Neural progenitor cell (in vitro differentiated cells): ENCODE measurements at regions not wholly inside any gene's neighbourhood (a gene's known extent, or its start where the extent isn't known, plus 50 kb on each side); places are given as distances from the start of the nearest gene placed in this dataset.
A peak's percentile ranks its signal among the peaks of the same experiment; 100 is the strongest.

ENCODE experiments used
- DNase-seq: peaks from one replicate; pipeline ENCODE4 v3.0.0-alpha.2; 2016; ENCODE audit warnings: low spot score
- H2AFZ ChIP-seq: fragments of 200-600 bp; sonication (generic); replicated peaks from 2 replicates; pipeline ENCODE4 v1.6.1; 2016; ENCODE audit warnings: antibody characterized with exemption
- H3F3A ChIP-seq: fragments of 200-600 bp; sonication (generic); 2 replicates; pipeline ENCODE4 v1.6.1; 2016; ENCODE audit warnings: antibody characterized with exemption, low read depth
- H3K27ac ChIP-seq: fragments of 200-600 bp; sonication (generic); 2 replicates; pipeline ENCODE4 v1.5.1; 2016; ENCODE audit warnings: mild to moderate bottlenecking
- H3K27me3 ChIP-seq: fragments of 200-600 bp; sonication (generic); 2 replicates; pipeline ENCODE4 v1.6.1; 2016; ENCODE audit warnings: mild to moderate bottlenecking, moderate library complexity
- H3K36me3 ChIP-seq: fragments of 200-600 bp; sonication (generic); 2 replicates; pipeline ENCODE4 v1.5.1; 2016
- H3K4me1 ChIP-seq: fragments of 200-600 bp; sonication (generic); 2 replicates; pipeline ENCODE4 v1.6.1; 2016; ENCODE audit warnings: mixed run types
- H3K4me2 ChIP-seq: fragments of 200-600 bp; sonication (generic); 2 replicates; pipeline ENCODE4 v1.6.1; 2016
- H3K4me3 ChIP-seq: fragments of 200-600 bp; sonication (generic); 2 replicates; pipeline ENCODE4 v1.5.1; 2016
- H3K79me2 ChIP-seq: fragments of 200-600 bp; sonication (generic); 2 replicates; pipeline ENCODE4 v1.6.1; 2016; ENCODE audit warnings: low read depth
- H3K9ac ChIP-seq: fragments of 200-600 bp; sonication (generic); 2 replicates; pipeline ENCODE4 v1.6.1; 2016
- H3K9me3 ChIP-seq: fragments of 200-600 bp; sonication (generic); 2 replicates; pipeline ENCODE4 v1.5.1; 2016; ENCODE audit warnings: low read depth
- H4K20me1 ChIP-seq: fragments of 200-600 bp; sonication (generic); 2 replicates; pipeline ENCODE4 v1.6.1; 2016; ENCODE audit warnings: low read depth
- H3K27ac Mint-ChIP-seq: 3 replicates; pipeline ENCODE4 v1.8.0; 2021; ENCODE audit warnings: mixed read lengths
- H3K27me3 Mint-ChIP-seq: 2 replicates; pipeline ENCODE4 v1.8.0; 2022; ENCODE audit warnings: low read depth, mild to moderate bottlenecking, inconsistent platforms, moderate library complexity, mixed read lengths; ENCODE audit not compliant: insufficient read depth
- H3K36me3 Mint-ChIP-seq: 3 replicates; pipeline ENCODE4 v1.8.0; 2021; ENCODE audit warnings: mixed read lengths
- H3K4me1 Mint-ChIP-seq: 3 replicates; pipeline ENCODE4 v1.8.0; 2021; ENCODE audit warnings: mixed read lengths
- H3K4me3 Mint-ChIP-seq: 3 replicates; pipeline ENCODE4 v1.8.0; 2021; ENCODE audit warnings: mild to moderate bottlenecking, moderate library complexity, mixed read lengths
- H3K9me3 Mint-ChIP-seq: 3 replicates; pipeline ENCODE4 v1.8.0; 2020; ENCODE audit warnings: mixed read lengths
- EZH2 ChIP-seq: fragments of 200-600 bp; sonication (generic); IDR thresholded peaks from 2 replicates; pipeline ENCODE4 v1.6.1; 2017; ENCODE audit warnings: antibody characterized with exemption, mild to moderate bottlenecking, moderate library complexity
- EZH2phosphoT487 ChIP-seq: fragments of 200-600 bp; sonication (generic); IDR thresholded peaks from 2 replicates; pipeline ENCODE4 v1.6.1; 2017; ENCODE audit warnings: antibody characterized with exemption
- TF ChIP-seq, protein P1 (sequence below): fragments of 200-600 bp; sonication (generic); IDR thresholded peaks from 2 replicates; pipeline ENCODE4 v1.5.1; 2017; ENCODE audit warnings: antibody characterized with exemption, mild to moderate bottlenecking

GRCh38 chr13:58946274-58946673, 1217.5 kb downstream of the DIAPH3 start:
- peaks cover 5% of the 10 kb centered on the region for H3K27me3 Mint-ChIP-seq
- TF ChIP-seq, protein P1, sequence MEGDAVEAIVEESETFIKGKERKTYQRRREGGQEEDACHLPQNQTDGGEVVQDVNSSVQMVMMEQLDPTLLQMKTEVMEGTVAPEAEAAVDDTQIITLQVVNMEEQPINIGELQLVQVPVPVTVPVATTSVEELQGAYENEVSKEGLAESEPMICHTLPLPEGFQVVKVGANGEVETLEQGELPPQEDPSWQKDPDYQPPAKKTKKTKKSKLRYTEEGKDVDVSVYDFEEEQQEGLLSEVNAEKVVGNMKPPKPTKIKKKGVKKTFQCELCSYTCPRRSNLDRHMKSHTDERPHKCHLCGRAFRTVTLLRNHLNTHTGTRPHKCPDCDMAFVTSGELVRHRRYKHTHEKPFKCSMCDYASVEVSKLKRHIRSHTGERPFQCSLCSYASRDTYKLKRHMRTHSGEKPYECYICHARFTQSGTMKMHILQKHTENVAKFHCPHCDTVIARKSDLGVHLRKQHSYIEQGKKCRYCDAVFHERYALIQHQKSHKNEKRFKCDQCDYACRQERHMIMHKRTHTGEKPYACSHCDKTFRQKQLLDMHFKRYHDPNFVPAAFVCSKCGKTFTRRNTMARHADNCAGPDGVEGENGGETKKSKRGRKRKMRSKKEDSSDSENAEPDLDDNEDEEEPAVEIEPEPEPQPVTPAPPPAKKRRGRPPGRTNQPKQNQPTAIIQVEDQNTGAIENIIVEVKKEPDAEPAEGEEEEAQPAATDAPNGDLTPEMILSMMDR: no peak
- TF ChIP-seq EZH2 (no peak), EZH2phosphoT487 (no peak)
- no peak overlapping the region for H3K4me2 ChIP-seq
- DNase-seq: no peak
- H3K36me3 ChIP-seq: no peaks in the 10 kb centered on the region
- H3K9me3 ChIP-seq: no peaks in the 10 kb centered on the region
- no peak overlapping the region for H2AFZ ChIP-seq
- no peak overlapping the region for H3K4me3 ChIP-seq
- no peaks in the 10 kb centered on the region for H3F3A ChIP-seq
- H3K9me3 Mint-ChIP-seq: peaks cover 21% of the 10 kb centered on the region
- H3K27ac Mint-ChIP-seq: no peak overlapping the region
- H3K36me3 Mint-ChIP-seq: no peaks in the 10 kb centered on the region
- H3K4me1 Mint-ChIP-seq: no peaks in the 10 kb centered on the region
- H3K9ac ChIP-seq: no peak overlapping the region
- no peaks in the 10 kb centered on the region for H3K4me1 ChIP-seq
- no peaks in the 10 kb centered on the region for H4K20me1 ChIP-seq
- no peaks in the 10 kb centered on the region for H3K79me2 ChIP-seq
- no peak overlapping the region for H3K4me3 Mint-ChIP-seq
- no peak overlapping the region for H3K27ac ChIP-seq
- no peaks in the 10 kb centered on the region for H3K27me3 ChIP-seq

- Mint-ChIP-seq H3K4me1 (no peaks in the 10 kb centered on the region), H3K27ac (no peak overlapping the region), H3K4me3 (no peak overlapping the region), H3K27me3 (peaks cover 7% of the 10 kb centered on the region), H3K36me3 (no peaks in the 10 kb centered on the region), H3K9me3 (peaks cover 21% of the 10 kb centered on the region)
- Histone ChIP-seq H2AFZ (no peak overlapping the region), H3K27ac (no peak overlapping the region), H3K9me3 (no peaks in the 10 kb centered on the region), H3K4me1 (no peaks in the 10 kb centered on the region), H3K4me3 (no peak overlapping the region), H3K36me3 (no peaks in the 10 kb centered on the region), H3F3A (no peaks in the 10 kb centered on the region), H3K9ac (no peak overlapping the region), H3K27me3 (no peaks in the 10 kb centered on the region), H3K79me2 (no peaks in the 10 kb centered on the region), H3K4me2 (no peak overlapping the region), H4K20me1 (no peaks in the 10 kb centered on the region)
- TF ChIP-seq, protein P1: no peak
- no peak for TF ChIP-seq EZH2phosphoT487
- no peak for TF ChIP-seq EZH2
- DNase-seq: peak; percentile 3
Observed at GRCh38 chr13:58949646-58950045, 1214.1 kb downstream of the DIAPH3 start.

DNA sequence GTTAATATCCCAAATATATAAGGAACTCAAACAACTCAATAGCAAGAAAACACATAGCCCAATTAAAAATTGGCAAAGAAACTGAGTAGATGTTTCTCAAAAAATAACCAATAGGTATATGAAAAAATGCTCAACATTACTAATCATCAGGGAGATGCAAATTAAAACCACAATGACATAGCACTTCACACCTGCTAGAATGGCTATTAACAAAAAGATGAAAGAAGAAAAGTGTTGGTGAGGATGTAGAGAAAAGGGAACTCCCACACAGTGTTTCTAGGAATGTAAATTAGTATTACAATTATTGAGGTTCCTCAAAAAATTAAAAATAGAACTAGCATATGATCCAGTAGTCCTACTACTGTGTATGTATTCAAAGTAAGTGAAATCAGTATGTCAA, 1212.8 kb downstream of the DIAPH3 start:
- Histone ChIP-seq H2AFZ (no peak overlapping the region), H3K27me3 (no peaks in the 10 kb centered on the region), H3K4me1 (no peaks in the 10 kb centered on the region), H3K9me3 (no peaks in the 10 kb centered on the region), H3K4me2 (no peak overlapping the region), H3K4me3 (no peak overlapping the region), H4K20me1 (no peaks in the 10 kb centered on the region), H3F3A (no peaks in the 10 kb centered on the region), H3K79me2 (no peaks in the 10 kb centered on the region), H3K36me3 (no peaks in the 10 kb centered on the region), H3K9ac (no peak overlapping the region), H3K27ac (no peak overlapping the region)
- no peak overlapping the region for H3K27ac Mint-ChIP-seq
- TF ChIP-seq EZH2 (no peak), EZH2phosphoT487 (no peak)
- TF ChIP-seq, protein P1: no peak
- DNase-seq: no peak
- H3K36me3 Mint-ChIP-seq: no peaks in the 10 kb centered on the region
- H3K4me1 Mint-ChIP-seq: peaks cover 6% of the 10 kb centered on the region
- peaks cover 7% of the 10 kb centered on the region for H3K27me3 Mint-ChIP-seq
- H3K4me3 Mint-ChIP-seq: no peak overlapping the region
- peaks cover 21% of the 10 kb centered on the region for H3K9me3 Mint-ChIP-seq

DNA sequence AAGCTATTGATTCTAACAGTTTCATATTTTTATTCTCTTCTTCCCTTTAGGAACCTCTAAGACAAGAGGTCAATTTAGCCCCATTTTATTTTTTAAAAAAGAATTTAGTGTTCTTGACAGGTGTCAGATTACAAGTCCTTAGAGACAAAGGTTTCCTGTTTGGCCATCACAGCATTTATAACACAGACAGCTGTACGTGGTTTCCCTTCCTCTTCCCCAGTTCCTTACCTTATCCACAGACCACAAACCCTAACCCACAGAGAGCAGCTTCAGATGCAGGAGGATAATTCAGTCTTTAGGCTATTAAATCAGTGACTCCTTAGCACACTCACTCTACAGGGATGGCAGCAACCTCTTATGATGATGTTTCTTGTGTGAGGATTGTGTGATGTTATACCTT, 1210.1 kb downstream of the DIAPH3 start:
- Mint-ChIP-seq H3K27me3 (peaks cover 7% of the 10 kb centered on the region), H3K9me3 (peaks cover 24% of the 10 kb centered on the region), H3K4me1 (peaks cover 8% of the 10 kb centered on the region), H3K4me3 (no peak overlapping the region), H3K36me3 (no peaks in the 10 kb centered on the region), H3K27ac (no peak overlapping the region)
- no peak for DNase-seq
- TF ChIP-seq EZH2phosphoT487 (no peak), EZH2 (no peak)
- TF ChIP-seq, protein P1: no peak
- Histone ChIP-seq H3K4me2 (no peak overlapping the region), H4K20me1 (no peaks in the 10 kb centered on the region), H3K27me3 (no peaks in the 10 kb centered on the region), H3K79me2 (no peaks in the 10 kb centered on the region), H2AFZ (peak overlapping the region; percentile 61), H3K4me1 (no peaks in the 10 kb centered on the region), H3K9me3 (no peaks in the 10 kb centered on the region), H3K27ac (no peak overlapping the region), H3F3A (no peaks in the 10 kb centered on the region), H3K4me3 (no peak overlapping the region), H3K9ac (no peak overlapping the region), H3K36me3 (no peaks in the 10 kb centered on the region)
